ENCODE measurements at regions not wholly inside any gene's neighbourhood (a gene's known extent, or its start where the extent isn't known, plus 50 kb on each side); places are given as distances from the start of the nearest gene placed in this dataset.
"Not testable (repeated sequence)": the region's sequence is repeated elsewhere in the genome, so short reads cannot be mapped to it uniquely, and the experiment has no call there.

DNA sequence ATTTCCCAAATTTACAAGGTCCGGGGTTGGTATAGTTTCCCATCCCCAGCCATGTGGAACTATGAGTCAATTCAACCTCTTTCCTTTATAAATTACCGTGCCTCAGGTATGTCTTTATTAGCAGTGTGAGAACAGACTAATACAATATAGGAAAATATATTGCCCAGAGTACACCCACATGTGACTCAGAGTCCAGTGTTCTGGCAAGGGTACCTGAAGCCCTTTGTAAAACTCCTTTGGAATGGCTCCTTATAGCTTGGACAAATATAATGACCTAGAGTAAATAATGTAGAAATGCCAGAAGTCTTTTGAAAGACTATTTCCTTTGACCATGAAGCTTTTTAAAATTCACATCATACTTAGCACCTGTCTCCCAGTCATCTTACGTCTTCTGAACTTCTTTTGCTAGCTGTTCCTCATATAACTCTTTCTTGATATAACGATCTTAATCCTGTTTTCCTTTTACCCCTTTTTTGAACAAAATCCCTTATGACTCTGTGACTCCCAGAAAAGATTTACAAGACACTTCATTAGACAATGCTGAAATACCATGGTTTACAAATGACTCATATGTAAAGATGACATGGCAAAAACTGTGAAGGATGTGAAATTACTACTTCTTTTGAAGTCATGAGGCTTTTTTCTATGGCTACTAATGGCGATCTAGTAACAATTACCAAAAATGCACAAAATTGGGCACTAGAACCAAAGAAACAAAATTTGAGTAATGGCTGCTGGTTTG lies 408.9 kb downstream of the NAP1L3 start:
- H3K36me3 ChIP-seq (ENCODE audit: control insufficient read depth in 2 of 2, insufficient read depth in 1 of 2, low read length in 2 of 2), result no peaks in the 10 kb centered on the region
- H3K9me3 ChIP-seq (ENCODE audit: control insufficient read depth, insufficient read depth, low read depth, low read length), result no peaks in the 10 kb centered on the region; the same call in 1 of the 2 replicates
- POLR2A ChIA-PET, result no interaction called here
- no peak overlapping the region for H3K4me3 ChIP-seq (ENCODE audit: low read depth, low read length)
- H3K4me1 ChIP-seq (ENCODE audit: control insufficient read depth, insufficient read depth, low read length), result no peaks in the 10 kb centered on the region
- H3K27ac ChIP-seq (ENCODE audit: extremely low read depth, low read depth, low read length), result no peak overlapping the region
- CTCF ChIA-PET, result interaction anchor here (0.6 kb wide), 1 partner anchor 157 kb away, joined by 4 read pairs; no protein-coding TSS in a partner anchor
- TF ChIP-seq OSR2 (tag by site-specific recombination; IDR thresholded peaks at IDR 0.05), result no peak
- no peak for TF ChIP-seq ZNF510 (tag by site-specific recombination; IDR thresholded peaks at IDR 0.05; ENCODE audit: insufficient replicate concordance)
- TF ChIP-seq, protein P1, sequence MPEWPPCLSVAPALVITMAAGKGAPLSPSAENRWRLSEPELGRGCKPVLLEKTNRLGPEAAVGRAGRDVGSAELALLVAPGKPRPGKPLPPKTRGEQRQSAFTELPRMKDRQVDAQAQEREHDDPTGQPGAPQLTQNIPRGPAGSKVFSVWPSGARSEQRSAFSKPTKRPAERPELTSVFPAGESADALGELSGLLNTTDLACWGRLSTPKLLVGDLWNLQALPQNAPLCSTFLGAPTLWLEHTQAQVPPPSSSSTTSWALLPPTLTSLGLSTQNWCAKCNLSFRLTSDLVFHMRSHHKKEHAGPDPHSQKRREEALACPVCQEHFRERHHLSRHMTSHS (tag by site-specific recombination; IDR thresholded peaks at IDR 0.05), result no peak
- no peak for TF ChIP-seq ZNF843 (tag by site-specific recombination; IDR thresholded peaks at IDR 0.05)
- no peak for TF ChIP-seq ZNF404 (tag by site-specific recombination; IDR thresholded peaks at IDR 0.05)
- no peak for TF ChIP-seq ZNF175 (tag by site-specific recombination; IDR thresholded peaks at IDR 0.05)
- no peak for TF ChIP-seq ZNF654 (tag by site-specific recombination; IDR thresholded peaks at IDR 0.05; ENCODE audit: low read depth)

DNA sequence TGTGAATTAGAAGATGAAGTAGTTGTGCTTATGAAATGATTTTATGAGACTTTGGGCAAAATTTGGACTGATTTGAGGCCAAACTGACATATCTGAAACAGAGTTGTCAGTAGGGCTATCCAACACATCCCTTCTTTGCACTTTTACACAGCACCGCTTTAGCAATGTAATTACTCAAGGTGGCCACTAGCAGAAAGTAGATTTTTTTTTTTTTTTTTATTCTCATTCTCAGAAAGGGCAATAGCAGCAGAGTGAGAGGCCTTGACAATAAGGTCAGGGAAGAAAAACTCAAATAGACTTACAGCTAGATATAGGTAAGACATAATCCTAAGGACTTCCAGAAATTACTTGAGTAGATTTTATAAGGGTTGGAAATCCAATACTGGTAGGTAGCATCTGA lies 414.3 kb downstream of the NAP1L3 start:
- Histone ChIP-seq H3K36me3 (ENCODE audit: control insufficient read depth in 2 of 2, insufficient read depth in 1 of 2, low read length in 2 of 2) (no peaks in the 10 kb centered on the region), H3K27ac (ENCODE audit: extremely low read depth, low read depth, low read length) (no peak overlapping the region), H3K4me1 (ENCODE audit: control insufficient read depth, insufficient read depth, low read length) (no peaks in the 10 kb centered on the region), H3K9me3 (ENCODE audit: control insufficient read depth, insufficient read depth, low read depth, low read length) (no peaks in the 10 kb centered on the region; the same call in 1 of the 2 replicates), H3K4me3 (ENCODE audit: low read depth, low read length) (no peak overlapping the region)
- ChIA-PET POLR2A (no interaction called here), CTCF (no interaction called here)
- no peak for TF ChIP-seq ZNF211 (tag by site-specific recombination; IDR thresholded peaks at IDR 0.05; ENCODE audit: low read depth)
- no peak for TF ChIP-seq ZNF292 (tag by site-specific recombination; IDR thresholded peaks at IDR 0.05; ENCODE audit: borderline replicate concordance, low read depth)

DNA sequence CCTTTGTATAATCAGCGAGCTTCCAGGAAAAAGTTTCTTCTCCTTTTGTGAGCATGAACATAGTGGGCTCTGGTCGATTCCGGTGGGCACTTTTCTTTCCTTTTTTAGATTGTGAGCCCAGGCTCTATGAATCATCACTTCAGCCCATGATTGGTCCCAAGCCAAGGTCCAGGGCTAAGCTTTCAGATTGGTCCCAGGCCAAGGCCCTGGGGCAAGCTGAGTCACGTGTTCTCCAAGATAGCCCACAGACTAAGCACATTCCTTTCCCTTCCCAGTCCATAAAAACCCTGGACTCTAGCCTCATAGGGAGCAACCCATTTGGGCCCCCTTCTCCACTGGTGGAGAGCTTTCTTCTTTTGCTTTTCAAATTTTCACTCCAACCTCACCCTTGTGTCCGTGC lies 430.5 kb downstream of the NAP1L3 start:
- H3K36me3 ChIP-seq (ENCODE audit: control insufficient read depth in 2 of 2, insufficient read depth in 1 of 2, low read length in 2 of 2), result no peaks in the 10 kb centered on the region
- no peak for TF ChIP-seq ZNF335 (tag by site-specific recombination; conservative IDR thresholded peaks at IDR 0.05)
- TF ChIP-seq, protein P2, sequence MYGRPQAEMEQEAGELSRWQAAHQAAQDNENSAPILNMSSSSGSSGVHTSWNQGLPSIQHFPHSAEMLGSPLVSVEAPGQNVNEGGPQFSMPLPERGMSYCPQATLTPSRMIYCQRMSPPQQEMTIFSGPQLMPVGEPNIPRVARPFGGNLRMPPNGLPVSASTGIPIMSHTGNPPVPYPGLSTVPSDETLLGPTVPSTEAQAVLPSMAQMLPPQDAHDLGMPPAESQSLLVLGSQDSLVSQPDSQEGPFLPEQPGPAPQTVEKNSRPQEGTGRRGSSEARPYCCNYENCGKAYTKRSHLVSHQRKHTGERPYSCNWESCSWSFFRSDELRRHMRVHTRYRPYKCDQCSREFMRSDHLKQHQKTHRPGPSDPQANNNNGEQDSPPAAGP (tag by site-specific recombination; IDR thresholded peaks at IDR 0.05), result no peak
- TF ChIP-seq, protein P3, sequence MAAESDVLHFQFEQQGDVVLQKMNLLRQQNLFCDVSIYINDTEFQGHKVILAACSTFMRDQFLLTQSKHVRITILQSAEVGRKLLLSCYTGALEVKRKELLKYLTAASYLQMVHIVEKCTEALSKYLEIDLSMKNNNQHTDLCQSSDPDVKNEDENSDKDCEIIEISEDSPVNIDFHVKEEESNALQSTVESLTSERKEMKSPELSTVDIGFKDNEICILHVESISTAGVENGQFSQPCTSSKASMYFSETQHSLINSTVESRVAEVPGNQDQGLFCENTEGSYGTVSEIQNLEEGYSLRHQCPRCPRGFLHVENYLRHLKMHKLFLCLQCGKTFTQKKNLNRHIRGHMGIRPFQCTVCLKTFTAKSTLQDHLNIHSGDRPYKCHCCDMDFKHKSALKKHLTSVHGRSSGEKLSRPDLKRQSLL (tag by site-specific recombination; IDR thresholded peaks at IDR 0.05), result no peak
- no peak for TF ChIP-seq KLF16 (tag by site-specific recombination; IDR thresholded peaks at IDR 0.05)
- TF ChIP-seq, protein P4, sequence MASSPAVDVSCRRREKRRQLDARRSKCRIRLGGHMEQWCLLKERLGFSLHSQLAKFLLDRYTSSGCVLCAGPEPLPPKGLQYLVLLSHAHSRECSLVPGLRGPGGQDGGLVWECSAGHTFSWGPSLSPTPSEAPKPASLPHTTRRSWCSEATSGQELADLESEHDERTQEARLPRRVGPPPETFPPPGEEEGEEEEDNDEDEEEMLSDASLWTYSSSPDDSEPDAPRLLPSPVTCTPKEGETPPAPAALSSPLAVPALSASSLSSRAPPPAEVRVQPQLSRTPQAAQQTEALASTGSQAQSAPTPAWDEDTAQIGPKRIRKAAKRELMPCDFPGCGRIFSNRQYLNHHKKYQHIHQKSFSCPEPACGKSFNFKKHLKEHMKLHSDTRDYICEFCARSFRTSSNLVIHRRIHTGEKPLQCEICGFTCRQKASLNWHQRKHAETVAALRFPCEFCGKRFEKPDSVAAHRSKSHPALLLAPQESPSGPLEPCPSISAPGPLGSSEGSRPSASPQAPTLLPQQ (tag by site-specific recombination; IDR thresholded peaks at IDR 0.05), result no peak
- no peak for TF ChIP-seq HOXD13 (CRISPR knock-in tag; IDR thresholded peaks at IDR 0.05; ENCODE audit: borderline replicate concordance)
- no peak for TF ChIP-seq BCL11B (tag by site-specific recombination; IDR thresholded peaks at IDR 0.05; ENCODE audit: low read depth)
- ChIA-PET CTCF (no interaction called here), POLR2A (no interaction called here)
- no peak overlapping the region for H3K27ac ChIP-seq (ENCODE audit: extremely low read depth, low read depth, low read length)
- no peaks in the 10 kb centered on the region; the same call in 1 of the 2 replicates for H3K9me3 ChIP-seq (ENCODE audit: control insufficient read depth, insufficient read depth, low read depth, low read length)
- H3K4me3 ChIP-seq (ENCODE audit: low read depth, low read length), result no peak overlapping the region
- no peaks in the 10 kb centered on the region for H3K4me1 ChIP-seq (ENCODE audit: control insufficient read depth, insufficient read depth, low read length)

DNA sequence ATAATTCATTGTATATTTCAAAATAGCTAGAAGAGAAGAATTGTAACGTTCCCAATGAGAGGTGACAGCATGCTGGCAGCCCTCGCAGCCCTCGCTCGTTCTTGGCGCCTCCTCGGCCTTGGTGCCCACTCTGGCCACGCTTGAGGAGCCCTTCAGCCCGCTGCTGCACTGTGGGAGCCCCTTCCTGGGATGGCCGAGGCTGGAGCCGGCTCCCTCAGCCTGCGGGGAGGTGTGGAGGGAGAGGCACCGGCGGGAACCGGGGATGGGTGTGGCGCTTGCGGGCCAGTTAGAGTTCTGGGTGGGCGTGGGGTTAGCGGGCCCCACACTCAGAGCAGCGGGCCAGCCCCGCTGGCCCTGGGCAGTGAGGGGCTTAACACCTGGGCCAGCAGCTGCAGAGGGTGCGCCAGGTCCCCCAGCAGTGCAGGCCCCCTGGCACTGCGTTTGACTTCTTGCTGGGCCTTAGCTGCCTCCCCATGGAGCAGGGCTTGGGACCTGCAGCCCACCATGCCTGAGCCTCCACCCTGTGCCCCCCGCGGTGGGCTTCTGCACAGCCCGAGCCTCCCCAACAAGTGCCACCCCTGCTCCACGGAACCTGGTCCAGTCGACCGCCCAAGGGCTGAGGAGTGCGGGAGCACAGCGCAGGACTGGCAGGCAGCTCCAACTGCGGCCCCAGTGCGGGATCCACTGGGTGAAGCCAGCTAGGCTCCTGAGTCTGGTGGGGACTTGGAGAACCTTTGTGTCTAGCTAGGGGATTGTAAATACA lies 437.7 kb downstream of the NAP1L3 start:
- H3K9me3 ChIP-seq (ENCODE audit: control insufficient read depth, insufficient read depth, low read depth, low read length); H3K27ac ChIP-seq (ENCODE audit: extremely low read depth, low read depth, low read length); H3K4me3 ChIP-seq (ENCODE audit: low read depth, low read length); H3K36me3 ChIP-seq (ENCODE audit: control insufficient read depth in 2 of 2, insufficient read depth in 1 of 2, low read length in 2 of 2); H3K4me1 ChIP-seq (ENCODE audit: control insufficient read depth, insufficient read depth, low read length); CTCF ChIA-PET; POLR2A ChIA-PET: not testable (repeated sequence)
